ENCODE measurements at regions not wholly inside any gene's neighbourhood (a gene's known extent, or its start where the extent isn't known, plus 50 kb on each side); places are given as distances from the start of the nearest gene placed in this dataset.

GRCh38 chr15:52858782-52859176 is 68.6 kb upstream of the ONECUT1 start:
- 36 to 41% methylated on average over 9 of the region's 9 CpGs for WGBS, 2 experiments (ENCODE audit: low coverage in 1 of 2, low lambda C conversion rate in 2 of 2, missing lambda C conversion rate in 2 of 2)
- TF ChIP-seq EZH2phosphoT487 (IDR thresholded peaks at IDR 0.05; ENCODE audit: insufficient read depth, low read depth) (no peak), EZH2 (IDR thresholded peaks at IDR 0.05; ENCODE audit: insufficient read depth, poor library complexity, severe bottlenecking) (no peak)
- in situ Hi-C loops (cut with MboI) = no loop called here
- no peak overlapping the region for H3K4me3 ChIP-seq
- no peaks in the 10 kb centered on the region for H3K4me1 ChIP-seq (ENCODE audit: insufficient read depth)
- H3K36me3 ChIP-seq (ENCODE audit: low read depth) = no peaks in the 10 kb centered on the region
- no peaks in the 10 kb centered on the region for H3K27me3 ChIP-seq (replicated peaks; ENCODE audit: insufficient read depth)
- H3K27ac ChIP-seq = no peak overlapping the region
- H3K79me2 ChIP-seq (ENCODE audit: insufficient read depth) = no peaks in the 10 kb centered on the region
- H3F3A ChIP-seq (ENCODE audit: insufficient read depth) = no peaks in the 10 kb centered on the region
- no peaks in the 10 kb centered on the region for H3K9me2 ChIP-seq (ENCODE audit: insufficient read depth)
- no peak for DNase-seq
- no peaks in the 10 kb centered on the region for H3K9me3 ChIP-seq (ENCODE audit: low read depth)
- H2AFZ ChIP-seq = no peak overlapping the region
- H3K4me2 ChIP-seq (ENCODE audit: unreplicated experiment) = no peak overlapping the region
- H3K9ac ChIP-seq = no peak overlapping the region
- no peaks in the 10 kb centered on the region for H4K20me1 ChIP-seq (ENCODE audit: insufficient read depth)

- H3K27ac ChIP-seq = no peak overlapping the region
- H3K9me3 ChIP-seq (ENCODE audit: low read depth) = no peaks in the 10 kb centered on the region
- no peaks in the 10 kb centered on the region for H3K79me2 ChIP-seq (ENCODE audit: insufficient read depth)
- no peaks in the 10 kb centered on the region for H3F3A ChIP-seq (ENCODE audit: insufficient read depth)
- 12 to 14% methylated on average over 14 of the region's 14 CpGs for WGBS, 2 experiments (ENCODE audit: low coverage in 1 of 2, low lambda C conversion rate in 2 of 2, missing lambda C conversion rate in 2 of 2)
- no peaks in the 10 kb centered on the region for H3K36me3 ChIP-seq (ENCODE audit: low read depth)
- in situ Hi-C loops (cut with MboI) = no loop called here
- H3K4me3 ChIP-seq = no peak overlapping the region
- DNase-seq = no peak
- no peak overlapping the region for H3K4me2 ChIP-seq (ENCODE audit: unreplicated experiment)
- no peaks in the 10 kb centered on the region for H3K9me2 ChIP-seq (ENCODE audit: insufficient read depth)
- H3K27me3 ChIP-seq (replicated peaks; ENCODE audit: insufficient read depth) = no peaks in the 10 kb centered on the region
- H2AFZ ChIP-seq = no peak overlapping the region
- TF ChIP-seq EZH2 (IDR thresholded peaks at IDR 0.05; ENCODE audit: insufficient read depth, poor library complexity, severe bottlenecking) (no peak), EZH2phosphoT487 (IDR thresholded peaks at IDR 0.05; ENCODE audit: insufficient read depth, low read depth) (no peak)
- H4K20me1 ChIP-seq (ENCODE audit: insufficient read depth) = no peaks in the 10 kb centered on the region
- H3K4me1 ChIP-seq (ENCODE audit: insufficient read depth) = no peaks in the 10 kb centered on the region
- H3K9ac ChIP-seq = no peak overlapping the region
Measured at GRCh38 chr15:52857937-52858781, 68.0 kb upstream of the ONECUT1 start.

- Histone ChIP-seq H3F3A (ENCODE audit: insufficient read depth) (no peaks in the 10 kb centered on the region), H3K36me3 (ENCODE audit: low read depth) (no peaks in the 10 kb centered on the region), H3K4me3 (no peak overlapping the region), H3K27me3 (replicated peaks; ENCODE audit: insufficient read depth) (no peaks in the 10 kb centered on the region), H3K4me1 (ENCODE audit: insufficient read depth) (no peaks in the 10 kb centered on the region), H3K9me2 (ENCODE audit: insufficient read depth) (no peaks in the 10 kb centered on the region), H3K27ac (no peak overlapping the region), H3K9ac (no peak overlapping the region), H4K20me1 (ENCODE audit: insufficient read depth) (no peaks in the 10 kb centered on the region), H3K4me2 (ENCODE audit: unreplicated experiment) (no peak overlapping the region), H3K79me2 (ENCODE audit: insufficient read depth) (no peaks in the 10 kb centered on the region), H2AFZ (no peak overlapping the region), H3K9me3 (ENCODE audit: low read depth) (no peaks in the 10 kb centered on the region)
- TF ChIP-seq EZH2phosphoT487 (IDR thresholded peaks at IDR 0.05; ENCODE audit: insufficient read depth, low read depth) = no peak
- TF ChIP-seq EZH2 (IDR thresholded peaks at IDR 0.05; ENCODE audit: insufficient read depth, poor library complexity, severe bottlenecking) = no peak
- in situ Hi-C loops (cut with MboI) = no loop called here
- WGBS, 2 experiments (ENCODE audit: low coverage in 1 of 2, low lambda C conversion rate in 2 of 2, missing lambda C conversion rate in 2 of 2) = 51 to 53% methylated on average over 7 of the region's 7 CpGs
- DNase-seq = no peak
Measured at GRCh38 chr15:52857471-52857870, 67.3 kb upstream of the ONECUT1 start.

- Histone ChIP-seq H3K9ac (no peak overlapping the region), H3K9me3 (ENCODE audit: low read depth) (no peaks in the 10 kb centered on the region), H3K79me2 (ENCODE audit: insufficient read depth) (no peaks in the 10 kb centered on the region), H3K27me3 (replicated peaks; ENCODE audit: insufficient read depth) (no peaks in the 10 kb centered on the region), H3K4me1 (ENCODE audit: insufficient read depth) (no peaks in the 10 kb centered on the region), H3F3A (ENCODE audit: insufficient read depth) (no peaks in the 10 kb centered on the region), H3K27ac (no peak overlapping the region), H3K36me3 (ENCODE audit: low read depth) (no peaks in the 10 kb centered on the region), H3K4me3 (no peak overlapping the region), H4K20me1 (ENCODE audit: insufficient read depth) (no peaks in the 10 kb centered on the region), H3K9me2 (ENCODE audit: insufficient read depth) (no peaks in the 10 kb centered on the region), H3K4me2 (ENCODE audit: unreplicated experiment) (no peak overlapping the region), H2AFZ (no peak overlapping the region)
- WGBS, 2 experiments (ENCODE audit: low coverage in 1 of 2, low lambda C conversion rate in 2 of 2, missing lambda C conversion rate in 2 of 2) = 18 to 29% methylated on average over 1 of the region's 1 CpG
- in situ Hi-C loops (cut with MboI) = no loop called here
- no peak for DNase-seq
- TF ChIP-seq EZH2 (IDR thresholded peaks at IDR 0.05; ENCODE audit: insufficient read depth, poor library complexity, severe bottlenecking) (no peak), EZH2phosphoT487 (IDR thresholded peaks at IDR 0.05; ENCODE audit: insufficient read depth, low read depth) (no peak)
Measured at GRCh38 chr15:52856286-52856685, 66.2 kb upstream of the ONECUT1 start.
